ENCODE measurements at regions not wholly inside any gene's neighbourhood (a gene's known extent, or its start where the extent isn't known, plus 50 kb on each side); places are given as distances from the start of the nearest gene placed in this dataset.

DNA sequence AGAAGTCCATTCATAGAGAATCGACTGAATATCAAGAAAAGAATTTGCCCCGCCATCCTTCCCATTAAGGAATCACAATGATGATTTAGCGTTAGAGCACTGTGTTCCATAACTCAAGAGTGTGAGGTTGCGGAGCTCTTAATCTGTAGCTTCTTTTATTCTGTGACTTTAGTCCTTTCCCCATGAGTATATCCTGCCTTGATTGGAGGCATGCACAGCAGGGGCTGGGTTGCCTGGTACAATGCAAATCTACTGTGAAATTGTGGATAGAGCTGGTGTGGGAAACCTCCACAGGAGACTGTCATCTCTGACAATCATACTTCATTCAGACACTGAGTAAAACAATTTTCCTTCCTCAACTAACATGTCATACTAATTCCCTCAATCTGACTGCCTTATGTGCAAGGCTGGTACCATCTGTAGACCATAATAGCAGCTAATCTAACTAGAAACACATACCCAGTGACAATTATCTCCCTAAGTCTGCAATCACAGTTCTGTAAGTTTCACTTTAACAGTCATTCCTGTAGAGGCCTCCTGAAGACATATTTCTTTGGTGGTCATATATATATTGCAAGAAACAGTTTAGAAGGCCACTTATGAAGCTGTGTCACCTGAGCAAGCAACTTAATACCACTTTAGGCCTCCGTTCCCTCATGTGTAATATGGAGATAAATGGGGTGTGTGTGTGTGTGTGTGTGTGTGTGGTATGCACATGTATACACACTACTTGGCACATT, 355.2 kb upstream of the FAM241A start:
- H3K27ac Mint-ChIP-seq: no peak overlapping the region

GRCh38 chr4:111792632-111793031, 352.6 kb upstream of the FAM241A start:
- TF ChIP-seq, protein P1, sequence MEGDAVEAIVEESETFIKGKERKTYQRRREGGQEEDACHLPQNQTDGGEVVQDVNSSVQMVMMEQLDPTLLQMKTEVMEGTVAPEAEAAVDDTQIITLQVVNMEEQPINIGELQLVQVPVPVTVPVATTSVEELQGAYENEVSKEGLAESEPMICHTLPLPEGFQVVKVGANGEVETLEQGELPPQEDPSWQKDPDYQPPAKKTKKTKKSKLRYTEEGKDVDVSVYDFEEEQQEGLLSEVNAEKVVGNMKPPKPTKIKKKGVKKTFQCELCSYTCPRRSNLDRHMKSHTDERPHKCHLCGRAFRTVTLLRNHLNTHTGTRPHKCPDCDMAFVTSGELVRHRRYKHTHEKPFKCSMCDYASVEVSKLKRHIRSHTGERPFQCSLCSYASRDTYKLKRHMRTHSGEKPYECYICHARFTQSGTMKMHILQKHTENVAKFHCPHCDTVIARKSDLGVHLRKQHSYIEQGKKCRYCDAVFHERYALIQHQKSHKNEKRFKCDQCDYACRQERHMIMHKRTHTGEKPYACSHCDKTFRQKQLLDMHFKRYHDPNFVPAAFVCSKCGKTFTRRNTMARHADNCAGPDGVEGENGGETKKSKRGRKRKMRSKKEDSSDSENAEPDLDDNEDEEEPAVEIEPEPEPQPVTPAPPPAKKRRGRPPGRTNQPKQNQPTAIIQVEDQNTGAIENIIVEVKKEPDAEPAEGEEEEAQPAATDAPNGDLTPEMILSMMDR (IDR thresholded peaks at IDR 0.05): no peak
- TF ChIP-seq EZH2 (IDR thresholded peaks at IDR 0.05; ENCODE audit: borderline replicate concordance, insufficient read depth, low read depth, low read length, poor library complexity, severe bottlenecking): no peak
- Histone ChIP-seq H3K9ac (ENCODE audit: low read length) (no peak overlapping the region), H3K4me3 (ENCODE audit: control extremely low read depth in 1 of 5, extremely low read depth in 1 of 5, insufficient read depth in 1 of 5, low read depth in 2 of 5, low read length in 4 of 5) (no peak overlapping the region), H4K20me1 (ENCODE audit: control insufficient read depth, insufficient read depth, low read length, poor library complexity, severe bottlenecking) (no peaks in the 10 kb centered on the region), H3K27me3 (replicated peaks in 1 of 4; ENCODE audit: control extremely low read depth in 1 of 4, control insufficient read depth in 3 of 4, insufficient read depth in 4 of 4, low read length in 3 of 4) (no peaks in the 10 kb centered on the region), H3K36me3 (replicated peaks in 1 of 2; ENCODE audit: control extremely low read depth in 1 of 2, control insufficient read depth in 1 of 2, extremely low read depth in 1 of 2, insufficient read depth in 2 of 2, low read length in 1 of 2) (no peaks in the 10 kb centered on the region), H3K27ac (ENCODE audit: low read length in 2 of 2) (no peak overlapping the region), H3K4me2 (replicated peaks; ENCODE audit: low read depth, low read length, poor library complexity, severe bottlenecking) (no peak overlapping the region), H3K4me1 (ENCODE audit: control insufficient read depth in 2 of 2, insufficient read depth in 2 of 2, low read length in 2 of 2) (no peaks in the 10 kb centered on the region), H3K9me3 (ENCODE audit: control extremely low read depth in 1 of 3, control insufficient read depth in 2 of 3, insufficient read depth in 1 of 3, low read length in 2 of 3) (no peaks in the 10 kb centered on the region), H3K79me2 (ENCODE audit: control insufficient read depth, insufficient read depth, low read length) (no peaks in the 10 kb centered on the region), H2AFZ (ENCODE audit: insufficient read depth, low read depth, low read length, poor library complexity, severe bottlenecking) (no peak overlapping the region)
- H3K9me3 Mint-ChIP-seq (ENCODE audit: insufficient read depth): no peaks in the 10 kb centered on the region
- DNase-seq (no peak), ATAC-seq (ENCODE audit: low read depth) (no peak)
- WGBS (ENCODE audit: insufficient coverage): 80% methylated on average over 1 of the region's 1 CpG
- no peak overlapping the region for H3K27ac Mint-ChIP-seq
- ChIA-PET POLR2A (no interaction called here), CTCF (no interaction called here)
- no peaks in the 10 kb centered on the region for H3K4me1 Mint-ChIP-seq
- no peak overlapping the region for H3K4me3 Mint-ChIP-seq
- peaks cover 18% of the 10 kb centered on the region for H3K27me3 Mint-ChIP-seq
- intact Hi-C loops (cut with micrococcal nuclease): no loop called here

More for the DNA sequence above, 355.2 kb upstream of the FAM241A start:
- H3K9me3 ChIP-seq (ENCODE audit: control extremely low read depth in 1 of 3, control insufficient read depth in 2 of 3, insufficient read depth in 1 of 3, low read length in 2 of 3): no peaks in the 10 kb centered on the region
- ATAC-seq (ENCODE audit: low read depth): no peak
- DNase-seq: no peak
- Mint-ChIP-seq H3K4me1 (no peaks in the 10 kb centered on the region), H3K9me3 (ENCODE audit: insufficient read depth) (no peaks in the 10 kb centered on the region), H3K27me3 (peaks cover 18% of the 10 kb centered on the region), H3K4me3 (no peak overlapping the region)
- ChIA-PET POLR2A (no interaction called here), CTCF (no interaction called here)
- no peak overlapping the region for H3K4me2 ChIP-seq (replicated peaks; ENCODE audit: low read depth, low read length, poor library complexity, severe bottlenecking)
- no peaks in the 10 kb centered on the region for H3K27me3 ChIP-seq (replicated peaks in 1 of 4; ENCODE audit: control extremely low read depth in 1 of 4, control insufficient read depth in 3 of 4, insufficient read depth in 4 of 4, low read length in 3 of 4)
- H3K4me3 ChIP-seq (ENCODE audit: control extremely low read depth in 1 of 5, extremely low read depth in 1 of 5, insufficient read depth in 1 of 5, low read depth in 2 of 5, low read length in 4 of 5): no peak overlapping the region
- no peaks in the 10 kb centered on the region for H4K20me1 ChIP-seq (ENCODE audit: control insufficient read depth, insufficient read depth, low read length, poor library complexity, severe bottlenecking)
- H2AFZ ChIP-seq (ENCODE audit: insufficient read depth, low read depth, low read length, poor library complexity, severe bottlenecking): no peak overlapping the region
- H3K4me1 ChIP-seq (ENCODE audit: control insufficient read depth in 2 of 2, insufficient read depth in 2 of 2, low read length in 2 of 2): no peaks in the 10 kb centered on the region
- WGBS (ENCODE audit: insufficient coverage): 100% methylated on average over 2 of the region's 5 CpGs
- H3K9ac ChIP-seq (ENCODE audit: low read length): no peak overlapping the region
- intact Hi-C loops (cut with micrococcal nuclease): no loop called here
- TF ChIP-seq EZH2 (IDR thresholded peaks at IDR 0.05; ENCODE audit: borderline replicate concordance, insufficient read depth, low read depth, low read length, poor library complexity, severe bottlenecking): no peak
- TF ChIP-seq, protein P1 (IDR thresholded peaks at IDR 0.05): no peak
- H3K79me2 ChIP-seq (ENCODE audit: control insufficient read depth, insufficient read depth, low read length): no peaks in the 10 kb centered on the region
- H3K27ac ChIP-seq (ENCODE audit: low read length in 2 of 2): no peak overlapping the region
- no peaks in the 10 kb centered on the region for H3K36me3 ChIP-seq (replicated peaks in 1 of 2; ENCODE audit: control extremely low read depth in 1 of 2, control insufficient read depth in 1 of 2, extremely low read depth in 1 of 2, insufficient read depth in 2 of 2, low read length in 1 of 2)

All from B cell (primary cell).